Pancreas (tissue), 10 donors: ENCODE measurements at regions not wholly inside any gene's neighbourhood (a gene's known extent, or its start where the extent isn't known, plus 50 kb on each side); places are given as distances from the start of the nearest gene placed in this dataset.

ENCODE experiments used
- ATAC-seq, 4 donors: fragments of 200-7000 bp; cut with Tn5 transposase; one replicate each; pipeline versions ENCODE4 v1.8.0 to v1.9.1; 2020; ENCODE audit warnings: mild to moderate bottlenecking in 4 of 4, moderate library complexity in 4 of 4
- DNase-seq, 6 donors: peaks; one replicate each; pipeline ENCODE4 v3.0.0-alpha.2; 2020
- FAIRE-seq: peaks from 2 replicates; lab custom pipeline; 2012; peaks lifted over from hg19 to GRCh38; lab: Jason Lieb, UNC
- H3K27ac ChIP-seq, 4 donors: fragments of 200-600 bp; sonication (generic); 1 replicate in 3 of 4; 2 replicates in 1 of 4; pipeline versions ENCODE4 v1.5.0 to v1.8.0; 2020
- H3K27me3 ChIP-seq, 4 donors: fragments of 200-600 bp; one replicate each; pipeline ENCODE4 v1.8.0; 2021
- H3K36me3 ChIP-seq, 3 donors: fragments of 200-600 bp; sonication (generic) in 1 of 3; one replicate each; pipeline versions ENCODE4 v1.5.0 to v1.8.0; 2020 to 2021
- H3K4me1 ChIP-seq, 3 donors: fragments of 200-600 bp; one replicate each; pipeline ENCODE4 v1.8.0; 2021
- H3K4me3 ChIP-seq, 4 donors: fragments of 200-600 bp; sonication (generic) in 2 of 4; one replicate each; pipeline versions ENCODE4 v1.5.0 to v1.8.0; 2020 to 2021
- H3K9me3 ChIP-seq, 4 donors: fragments of 200-600 bp; one replicate each; pipeline ENCODE4 v1.8.0; 2021
- CTCF ChIP-seq, 4 donors: fragments of 200-600 bp; sonication (generic) in 3 of 4; IDR thresholded peaks; one replicate each; pipeline versions ENCODE4 v1.5.0 to v1.8.0; 2021; ENCODE audit warnings: antibody characterized with exemption in 4 of 4
- WGBS, 2 donors: extraction: QIAGEN DNeasy Blood & Tissue Kit; methylation state at CpG; one replicate each; pipeline ENCODE4 v1.1.7; 2013; 5-methylcytosine and 5-hydroxymethylcytosine counted together
- intact Hi-C, 3 donors: fragments of 100-400 bp; cut with DNase I; formaldehyde crosslinking; loops; one replicate each; pipeline versions ENCODE4 v1.11.1 to v1.14.2; 2022
- donor health status: healthy with polysubstance abuse.
- donor health status: DM: no; HTN: no; CAD: no; lungs with moderate emphysema.
- donor health status: DM: no; HTN: no; CAD: no.
- donor health status: control.
- donor health status: control.
- donor health status: Bipolar disorder and iron deficiency.
- donor health status: DM: yes; HTN: yes; CAD: no.
- donor health status: DM: no; HTN: no; CAD: no.
- donor health status: DM: no; HTN: no; CAD: no.
- donor health status: DM: yes; HTN: yes; CAD: no.

GRCh38 chr12:88782351-88782750 lies 202.1 kb upstream of the KITLG start:
- Histone ChIP-seq H3K9me3 (no peaks in the 10 kb centered on the region), H3K4me1 (peaks cover 0 to 3% (median 0%) of the 10 kb centered on the region in 3 donors), H3K36me3 (no peaks in the 10 kb centered on the region), H3K4me3 (no peak overlapping the region), H3K27me3 (no peaks in the 10 kb centered on the region), H3K27ac (no peak overlapping the region)
- 84 to 87% methylated on average over 1 of the region's 1 CpG for WGBS, 2 donors
- no peak for ATAC-seq
- intact Hi-C loops, result no loop called here
- no peak for FAIRE-seq
- no peak for DNase-seq
- no peak for TF ChIP-seq CTCF (IDR thresholded peaks at IDR 0.05)

- no peak overlapping the region for H3K27ac ChIP-seq
- H3K27me3 ChIP-seq, result no peaks in the 10 kb centered on the region
- no peaks in the 10 kb centered on the region for H3K36me3 ChIP-seq
- ATAC-seq, result no peak
- H3K4me3 ChIP-seq, result no peak overlapping the region
- FAIRE-seq, result no peak
- TF ChIP-seq CTCF (IDR thresholded peaks at IDR 0.05), result no peak
- H3K4me1 ChIP-seq, result peaks cover 0 to 3% (median 0%) of the 10 kb centered on the region in 3 donors
- no peaks in the 10 kb centered on the region for H3K9me3 ChIP-seq
- DNase-seq, result no peak
- intact Hi-C loops, result no loop called here
These were observed 201.6 kb upstream of the KITLG start for GRCh38 chr12:88781909-88782308.

GRCh38 chr12:88778064-88778463 lies 197.8 kb upstream of the KITLG start:
- TF ChIP-seq CTCF (IDR thresholded peaks at IDR 0.05), result no peak
- Histone ChIP-seq H3K36me3 (no peaks in the 10 kb centered on the region), H3K4me1 (peaks cover 0 to 10% (median 8%) of the 10 kb centered on the region in 3 donors), H3K9me3 (no peaks in the 10 kb centered on the region), H3K27me3 (no peaks in the 10 kb centered on the region), H3K27ac (no peak overlapping the region), H3K4me3 (no peak overlapping the region)
- ATAC-seq (no peak), DNase-seq (no peak), FAIRE-seq (no peak)
- intact Hi-C loops, result no loop called here
- WGBS, 2 donors, result 83 to 92% methylated on average over 1 of the region's 1 CpG

- no peak for FAIRE-seq
- no peak overlapping the region for H3K27ac ChIP-seq
These were observed 195.5 kb upstream of the KITLG start for GRCh38 chr12:88775742-88776151.

More at GRCh38 chr12:88775742-88776151, 195.5 kb upstream of the KITLG start:
- no peak for TF ChIP-seq CTCF (IDR thresholded peaks at IDR 0.05)
- WGBS, 2 donors, result 37 to 38% methylated on average over 3 of the region's 3 CpGs
- DNase-seq (peak in 3 of 6 donors; percentile 32 to 53 (median 38)), ATAC-seq (peak; percentile 75 to 98 (median 88))
- H3K36me3 ChIP-seq, result no peaks in the 10 kb centered on the region
- intact Hi-C loops, result no loop called here
- peaks cover 0 to 10% (median 8%) of the 10 kb centered on the region in 3 donors for H3K4me1 ChIP-seq
- no peak overlapping the region for H3K4me3 ChIP-seq
- no peaks in the 10 kb centered on the region for H3K9me3 ChIP-seq
- H3K27me3 ChIP-seq, result no peaks in the 10 kb centered on the region
